ENCODE measurements at regions not wholly inside any gene's neighbourhood (a gene's known extent, or its start where the extent isn't known, plus 50 kb on each side); places are given as distances from the start of the nearest gene placed in this dataset.

GRCh38 chr3:182078929-182079328 is 367.2 kb downstream of the SOX2 start:
- DNase-seq: no peak

- no peak for DNase-seq
Observed at GRCh38 chr3:182081096-182081495, 369.4 kb downstream of the SOX2 start.

- no peak for DNase-seq
Observed at GRCh38 chr3:182083112-182083511, 371.4 kb downstream of the SOX2 start.

- DNase-seq: peak; percentile 7
Observed at GRCh38 chr3:182092662-182093262, 381.0 kb downstream of the SOX2 start.

- no peak for DNase-seq
Observed at GRCh38 chr3:182094321-182094720, 382.6 kb downstream of the SOX2 start.

- no peak for DNase-seq
Observed at GRCh38 chr3:182104881-182105280, 393.2 kb downstream of the SOX2 start.

- DNase-seq: no peak
Observed at GRCh38 chr3:182105875-182106274, 394.1 kb downstream of the SOX2 start.

GRCh38 chr3:182108371-182108770 is 396.6 kb downstream of the SOX2 start:
- no peak for DNase-seq

GRCh38 chr3:182111967-182112366 is 400.2 kb downstream of the SOX2 start:
- no peak for DNase-seq

- no peak for DNase-seq
Observed at GRCh38 chr3:182115328-182116015, 403.7 kb downstream of the SOX2 start.

GRCh38 chr3:182116386-182116785 is 404.7 kb downstream of the SOX2 start:
- no peak for DNase-seq

GRCh38 chr3:182117131-182117530 is 405.4 kb downstream of the SOX2 start:
- no peak for DNase-seq

- no peak for DNase-seq
Observed at GRCh38 chr3:182117583-182117982, 405.9 kb downstream of the SOX2 start.

- no peak for DNase-seq
Observed at GRCh38 chr3:182118066-182118465, 406.3 kb downstream of the SOX2 start.

GRCh38 chr3:182121401-182121800 is 409.7 kb downstream of the SOX2 start:
- no peak for DNase-seq

GRCh38 chr3:182122779-182123178 is 411.1 kb downstream of the SOX2 start:
- DNase-seq: no peak

- no peak for DNase-seq
Observed at GRCh38 chr3:182124187-182124586, 412.5 kb downstream of the SOX2 start.

GRCh38 chr3:182124716-182125115 is 413.0 kb downstream of the SOX2 start:
- DNase-seq: no peak

- no peak for DNase-seq
Observed at GRCh38 chr3:182129740-182130139, 418.0 kb downstream of the SOX2 start.

GRCh38 chr3:182133752-182134151 is 422.0 kb downstream of the SOX2 start:
- DNase-seq: no peak

GRCh38 chr3:182135056-182135455 is 423.3 kb downstream of the SOX2 start:
- DNase-seq: no peak

- no peak for DNase-seq
Observed at GRCh38 chr3:182136008-182136910, 424.5 kb downstream of the SOX2 start.

GRCh38 chr3:182138393-182138792 is 426.7 kb downstream of the SOX2 start:
- no peak for DNase-seq
